ENCODE measurements at regions not wholly inside any gene's neighbourhood (a gene's known extent, or its start where the extent isn't known, plus 50 kb on each side); places are given as distances from the start of the nearest gene placed in this dataset.

GRCh38 chr2:58448845-58449244 is 207.7 kb upstream of the FANCL start:
- TF ChIP-seq FOXK2 (IDR thresholded peaks at IDR 0.05) (no peak), ZNF384 (IDR thresholded peaks at IDR 0.05) (no peak)

Data from HEK293T (cell line).